H1 (cell line): ENCODE measurements at regions not wholly inside any gene's neighbourhood (a gene's known extent, or its start where the extent isn't known, plus 50 kb on each side); places are given as distances from the start of the nearest gene placed in this dataset.
A peak's percentile ranks its signal among the peaks of the same experiment; 100 is the strongest.

ENCODE experiments used
- CTCF ChIA-PET: fragments of 300-600 bp; sonication (Branson Sonifier 250); formaldehyde crosslinking; loops from one replicate; lab custom pipeline; 2021; ENCODE audit not compliant: partially characterized antibody; lab: Charles Lee
- POLR2A ChIA-PET: fragments of 300-600 bp; sonication (Branson Sonifier 250); formaldehyde crosslinking; loops from one replicate; lab custom pipeline; 2021; ENCODE audit warnings: inconsistent platforms; ENCODE audit not compliant: partially characterized antibody; lab: Charles Lee
- DNase-seq, 2 experiments: peaks; one replicate each; pipeline versions ENCODE4 v3.0.0 to v3.0.0-alpha.2; 2010 to 2022; ENCODE audit warnings: low spot score in 2 of 2, low read depth in 1 of 2, mixed read lengths in 1 of 2
- FAIRE-seq: peaks from 2 replicates; lab custom pipeline; 2011; peaks lifted over from hg19 to GRCh38; lab: Jason Lieb, UNC
- H2AFZ ChIP-seq: 2 replicates; pipeline ENCODE4 v1.8.1; 2012; ENCODE audit warnings: low read length, inconsistent platforms
- H2AK5ac ChIP-seq: 2 replicates; pipeline ENCODE4 v1.6.1; 2013; ENCODE audit warnings: low read depth, low read length
- H2BK120ac ChIP-seq: replicated peaks from 2 replicates; pipeline ENCODE3; 2013; ENCODE audit warnings: low read depth, low read length, inconsistent platforms
- H2BK12ac ChIP-seq: 2 replicates; pipeline ENCODE4 v1.6.1; 2013; ENCODE audit warnings: low read depth, low read length
- H2BK15ac ChIP-seq: 2 replicates; pipeline ENCODE4 v1.6.1; 2013; ENCODE audit warnings: low read length
- H2BK20ac ChIP-seq: 2 replicates; pipeline ENCODE4 v1.6.1; 2013; ENCODE audit warnings: low read length
- H2BK5ac ChIP-seq: 2 replicates; pipeline ENCODE4 v1.6.1; 2013; ENCODE audit warnings: low read depth, low read length
- H3K14ac ChIP-seq: 2 replicates; pipeline ENCODE4 v1.6.1; 2013; ENCODE audit warnings: inconsistent platforms; ENCODE audit not compliant: insufficient read length
- H3K18ac ChIP-seq: 2 replicates; pipeline ENCODE4 v1.6.1; 2013; ENCODE audit warnings: low read length; ENCODE audit errors: extremely low read depth
- H3K23ac ChIP-seq: 2 replicates; pipeline ENCODE4 v1.6.1; 2013; ENCODE audit warnings: inconsistent platforms; ENCODE audit not compliant: insufficient read length
- H3K23me2 ChIP-seq: 2 replicates; pipeline ENCODE4 v1.6.1; 2013; ENCODE audit warnings: low read depth, low read length
- H3K27ac ChIP-seq: 2 replicates; pipeline ENCODE4 v1.6.1; 2011; ENCODE audit warnings: low read depth, low read length, inconsistent platforms
- H3K27me3 ChIP-seq, 4 experiments: replicated peaks in 1 of 4; 1 replicate in 1 of 4; 2 replicates in 3 of 4; pipeline versions ENCODE4 v1.6.1 to v1.8.1; 2011 to 2013; ENCODE audit warnings: low read length in 3 of 4, mild to moderate bottlenecking in 3 of 4, inconsistent platforms in 2 of 4, mixed read lengths in 2 of 4, moderate library complexity in 1 of 4; ENCODE audit not compliant: control insufficient read depth in 3 of 4, insufficient read depth in 3 of 4; ENCODE audit errors: extremely low read depth in 1 of 4
- H3K36me3 ChIP-seq, 4 experiments: 2 replicates each; pipeline versions ENCODE4 v1.6.1 to v1.8.1; 2011 to 2013; ENCODE audit warnings: mild to moderate bottlenecking in 4 of 4, low read length in 3 of 4, moderate library complexity in 2 of 4, control low read depth in 1 of 4, inconsistent platforms in 1 of 4; ENCODE audit not compliant: insufficient read depth in 4 of 4, control insufficient read depth in 2 of 4
- H3K4ac ChIP-seq: replicated peaks from 2 replicates; pipeline ENCODE3; 2013; ENCODE audit warnings: low read length, low read depth, mixed read lengths, inconsistent platforms; ENCODE audit not compliant: insufficient read length
- H3K4me1 ChIP-seq, 4 experiments: replicated peaks in 1 of 4; 1 replicate in 1 of 4; 2 replicates in 3 of 4; pipeline versions ENCODE4 v1.6.1 to v1.8.1; 2011 to 2013; ENCODE audit warnings: low read length in 3 of 4, inconsistent platforms in 2 of 4, mixed read lengths in 1 of 4; ENCODE audit not compliant: insufficient read depth in 4 of 4, control insufficient read depth in 3 of 4
- H3K4me2 ChIP-seq, 2 experiments: 2 replicates each; pipeline versions ENCODE4 v1.6.1 to v1.8.1; 2011 to 2013; ENCODE audit warnings: low read depth in 2 of 2, low read length in 2 of 2, control low read depth in 1 of 2, inconsistent platforms in 1 of 2, mild to moderate bottlenecking in 1 of 2; ENCODE audit not compliant: insufficient read depth in 1 of 2
- H3K4me3 ChIP-seq, 4 experiments: fragments of 200-600, 300-600 bp in 1 of 4; sonication (generic), shearing (Covaris generic), sonication (Bioruptor Twin) in 1 of 4; 2 replicates each; pipeline versions ENCODE4 v1.5.1 to v1.8.1; 2011 to 2016; ENCODE audit warnings: low read length in 4 of 4, low read depth in 3 of 4, control low read depth in 2 of 4, inconsistent platforms in 2 of 4, mild to moderate bottlenecking in 2 of 4, mixed read lengths in 1 of 4, moderate library complexity in 1 of 4; ENCODE audit not compliant: insufficient read depth in 2 of 4; ENCODE audit errors: extremely low read depth in 1 of 4
- H3K56ac ChIP-seq: replicated peaks from 2 replicates; pipeline ENCODE3; 2013; ENCODE audit warnings: low read depth, mild to moderate bottlenecking, mixed read lengths, low read length, inconsistent platforms; ENCODE audit not compliant: insufficient read length
- H3K79me1 ChIP-seq: 2 replicates; pipeline ENCODE4 v1.6.1; 2013; ENCODE audit warnings: low read depth, low read length, control low read depth
- H3K79me2 ChIP-seq, 2 experiments: 2 replicates each; pipeline versions ENCODE4 v1.6.1 to v1.8.1; 2012 to 2013; ENCODE audit warnings: low read length in 2 of 2, mild to moderate bottlenecking in 2 of 2, inconsistent platforms in 1 of 2; ENCODE audit not compliant: insufficient read depth in 2 of 2, control insufficient read depth in 1 of 2
- H3K9ac ChIP-seq, 4 experiments: replicated peaks in 1 of 4; 1 replicate in 1 of 4; 2 replicates in 3 of 4; pipeline versions ENCODE4 v1.6.1 to v1.8.1; 2011 to 2013; ENCODE audit warnings: low read depth in 3 of 4, low read length in 3 of 4, control low read depth in 2 of 4, mild to moderate bottlenecking in 2 of 4, moderate library complexity in 2 of 4, inconsistent platforms in 1 of 4; ENCODE audit errors: extremely low read depth in 1 of 4
- H3K9me3 ChIP-seq, 2 experiments: 2 replicates each; pipeline versions ENCODE4 v1.6.1 to v1.8.1; 2012 to 2013; ENCODE audit warnings: mild to moderate bottlenecking in 2 of 2, moderate library complexity in 2 of 2, control low read depth in 1 of 2, inconsistent platforms in 1 of 2, low read depth in 1 of 2, low read length in 1 of 2, mixed read lengths in 1 of 2; ENCODE audit not compliant: insufficient read depth in 2 of 2
- H4K20me1 ChIP-seq, 2 experiments: replicated peaks in 1 of 2; 2 replicates each; pipeline versions ENCODE3 to v1.8.1; 2011 to 2013; ENCODE audit warnings: inconsistent platforms in 2 of 2, low read length in 2 of 2, mild to moderate bottlenecking in 1 of 2; ENCODE audit not compliant: insufficient read depth in 2 of 2, control insufficient read depth in 1 of 2
- H4K5ac ChIP-seq: 2 replicates; pipeline ENCODE4 v1.6.1; 2013; ENCODE audit warnings: low read length, low read depth, mixed read lengths, inconsistent platforms; ENCODE audit not compliant: insufficient read length
- H4K8ac ChIP-seq: 2 replicates; pipeline ENCODE4 v1.8.0; 2013; ENCODE audit warnings: mild to moderate bottlenecking, moderate library complexity, low read length, inconsistent platforms; ENCODE audit not compliant: insufficient read depth; ENCODE audit errors: extremely low read depth
- H4K91ac ChIP-seq: replicated peaks from 2 replicates; pipeline ENCODE3; 2013; ENCODE audit warnings: low read length, mixed read lengths, inconsistent platforms; ENCODE audit not compliant: insufficient read length
- CBX8 ChIP-seq: fragments of 300-800, 300-1000 bp; sonication (generic); IDR thresholded peaks from 2 replicates; pipeline ENCODE4 v1.7.1; 2016; ENCODE audit warnings: low read depth, low read length, borderline replicate concordance
- EGR1 ChIP-seq: IDR thresholded peaks from 2 replicates; pipeline ENCODE4 v1.6.1; 2011; ENCODE audit warnings: low read depth, low read length, borderline replicate concordance
- NANOG ChIP-seq: IDR thresholded peaks from 2 replicates; pipeline ENCODE4 v1.6.1; 2011; ENCODE audit warnings: low read length, low read depth, mild to moderate bottlenecking, inconsistent platforms; ENCODE audit not compliant: insufficient read depth, poor library complexity, severe bottlenecking
- PHF8 ChIP-seq: fragments of 200-600 bp; sonication (generic); conservative IDR thresholded peaks from 2 replicates; pipeline ENCODE4 v1.7.1; 2012; ENCODE audit warnings: low read depth, mild to moderate bottlenecking, inconsistent platforms, low read length, moderate library complexity
- RAD21 ChIP-seq, 2 experiments: IDR thresholded peaks in 1 of 2; conservative IDR thresholded peaks in 1 of 2; 2 replicates each; pipeline ENCODE4 v1.6.1; 2011; ENCODE audit warnings: low read depth in 2 of 2, low read length in 2 of 2, improper control_type of control experiment in 1 of 2, inconsistent platforms in 1 of 2, mild to moderate bottlenecking in 1 of 2, moderate library complexity in 1 of 2
- RFX5 ChIP-seq: IDR thresholded peaks from 2 replicates; pipeline ENCODE4 v1.6.1; 2011; ENCODE audit warnings: low read depth, low read length, improper control_type of control experiment, borderline replicate concordance
- SIRT6 ChIP-seq: IDR thresholded peaks from one replicate; pipeline ENCODE4 v1.7.1; 2012; ENCODE audit warnings: low read length, inconsistent platforms
- SUZ12 ChIP-seq: fragments of 200-600 bp; sonication (generic); IDR thresholded peaks from 2 replicates; pipeline ENCODE4 v1.6.1; 2012; ENCODE audit warnings: mild to moderate bottlenecking, inconsistent platforms, low read length, moderate library complexity, mixed read lengths
- TAF7 ChIP-seq: optimal IDR thresholded peaks from 2 replicates; pipeline ENCODE3; 2011; ENCODE audit warnings: low read depth, mild to moderate bottlenecking, inconsistent platforms, low read length, moderate library complexity, borderline replicate concordance

DNA sequence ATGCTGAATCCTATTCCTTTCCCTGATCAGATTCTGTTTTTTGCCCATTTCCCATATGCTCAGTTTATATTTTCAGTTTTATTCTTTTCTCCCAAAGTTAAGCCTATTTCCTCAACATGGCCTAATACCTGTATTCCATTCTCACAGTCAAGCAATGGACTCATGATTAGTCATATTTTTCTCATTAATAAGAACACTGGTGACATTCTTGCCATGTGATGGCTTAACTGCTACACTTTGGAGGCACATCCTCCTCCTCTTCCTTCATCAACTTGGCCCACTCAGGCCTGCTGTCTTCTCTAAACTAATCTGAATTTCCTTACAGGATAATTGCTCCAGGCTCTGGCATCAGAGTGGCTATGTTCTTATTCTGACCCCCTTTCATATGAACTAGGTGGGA, 679.2 kb downstream of the NYAP2 start:
- no peak overlapping the region for H2AFZ ChIP-seq
- H3K9me3 ChIP-seq: no peaks in the 10 kb centered on the region
- H3K14ac ChIP-seq: no peak overlapping the region
- no peak overlapping the region for H3K18ac ChIP-seq
- no peak overlapping the region for H3K56ac ChIP-seq
- H2AK5ac ChIP-seq: no peak overlapping the region
- H2BK120ac ChIP-seq: no peak overlapping the region
- no peak overlapping the region for H3K27ac ChIP-seq
- FAIRE-seq: no peak
- no peak overlapping the region for H2BK15ac ChIP-seq
- no peak overlapping the region for H3K4me2 ChIP-seq
- DNase-seq: no peak
- TF ChIP-seq TAF7: no peak
- TF ChIP-seq RFX5: no peak
- TF ChIP-seq CBX8: no peak
- no peak for TF ChIP-seq SIRT6
- TF ChIP-seq EGR1: no peak
- no peak for TF ChIP-seq PHF8
- no peak for TF ChIP-seq RAD21 (IDR thresholded peaks at IDR 0.05 in 1 of 2, conservative IDR thresholded peaks at IDR 0.05 in 1 of 2; ENCODE audit: low read depth in 2 of 2, low read length in 2 of 2)
- TF ChIP-seq NANOG: no peak
- no peak for TF ChIP-seq SUZ12
- no peaks in the 10 kb centered on the region for H3K27me3 ChIP-seq
- H3K23ac ChIP-seq: no peak overlapping the region
- H3K4me1 ChIP-seq: no peaks in the 10 kb centered on the region
- no peak overlapping the region for H4K91ac ChIP-seq
- no peak overlapping the region for H2BK20ac ChIP-seq
- no peaks in the 10 kb centered on the region for H3K36me3 ChIP-seq
- no peak overlapping the region for H4K8ac ChIP-seq
- no peak overlapping the region for H3K4ac ChIP-seq
- H3K4me3 ChIP-seq: no peak overlapping the region
- no peaks in the 10 kb centered on the region for H4K20me1 ChIP-seq
- no peaks in the 10 kb centered on the region for H3K79me1 ChIP-seq
- ChIA-PET CTCF (no interaction called here), POLR2A (no interaction called here)
- peak overlapping the region in 1 of 4 experiments; percentile 34; a peak in 1 of 7 replicates for H3K9ac ChIP-seq
- H4K5ac ChIP-seq: no peak overlapping the region
- no peaks in the 10 kb centered on the region for H3K79me2 ChIP-seq
- no peak overlapping the region for H2BK12ac ChIP-seq
- H3K23me2 ChIP-seq: no peaks in the 10 kb centered on the region
- no peak overlapping the region for H2BK5ac ChIP-seq
